HEK293T (cell line): ENCODE measurements at regions not wholly inside any gene's neighbourhood (a gene's known extent, or its start where the extent isn't known, plus 50 kb on each side); places are given as distances from the start of the nearest gene placed in this dataset.

Source experiments
- FOXA1 ChIP-seq: fragments of 450-650 bp; IDR thresholded peaks from 2 replicates; pipeline ENCODE4 v1.6.1; 2016; ENCODE audit warnings: mild to moderate bottlenecking
- LEF1 ChIP-seq: fragments of 450-650 bp; IDR thresholded peaks from 2 replicates; pipeline ENCODE4 v1.6.1; 2017; ENCODE audit warnings: mild to moderate bottlenecking, borderline replicate concordance
- TARDBP ChIP-seq: fragments of 450-650 bp; IDR thresholded peaks from 2 replicates; pipeline ENCODE4 v1.6.1; 2016

GRCh38 chr1:239736479-239736878 lies 350.1 kb downstream of the CHRM3 start:
- TF ChIP-seq FOXA1, result no peak
- no peak for TF ChIP-seq LEF1
- TF ChIP-seq TARDBP, result no peak
